Activated naive CD8-positive, alpha-beta T cell treated with anti-CD3 and anti-CD28 coated beads, Interleukin-2, amount 50 U/mL, for 24 hours (primary cell): ENCODE measurements at regions not wholly inside any gene's neighbourhood (a gene's known extent, or its start where the extent isn't known, plus 50 kb on each side); places are given as distances from the start of the nearest gene placed in this dataset.

Source experiments
- ATAC-seq: fragments of 150-1000 bp; cut with Tn5 transposase; one replicate; pipeline ENCODE4 v1.10.0; 2021
- DNase-seq: peaks from one replicate; pipeline ENCODE4 v3.0.0; 2021
- H3K27ac Mint-ChIP-seq: one replicate; pipeline ENCODE4 v1.8.0; 2021; ENCODE audit warnings: mild to moderate bottlenecking, mixed read lengths
- H3K27me3 Mint-ChIP-seq: one replicate; pipeline ENCODE4 v1.8.0; 2021; ENCODE audit warnings: mixed read lengths
- H3K36me3 Mint-ChIP-seq: one replicate; pipeline ENCODE4 v1.8.0; 2021; ENCODE audit warnings: low read depth, mixed read lengths
- H3K4me1 Mint-ChIP-seq: one replicate; pipeline ENCODE4 v1.8.0; 2021; ENCODE audit warnings: mixed read lengths
- H3K4me3 Mint-ChIP-seq: one replicate; pipeline ENCODE4 v1.8.0; 2021; ENCODE audit warnings: mild to moderate bottlenecking, moderate library complexity, mixed read lengths
- H3K9me3 Mint-ChIP-seq: one replicate; pipeline ENCODE4 v1.8.0; 2021; ENCODE audit warnings: mixed read lengths

DNA sequence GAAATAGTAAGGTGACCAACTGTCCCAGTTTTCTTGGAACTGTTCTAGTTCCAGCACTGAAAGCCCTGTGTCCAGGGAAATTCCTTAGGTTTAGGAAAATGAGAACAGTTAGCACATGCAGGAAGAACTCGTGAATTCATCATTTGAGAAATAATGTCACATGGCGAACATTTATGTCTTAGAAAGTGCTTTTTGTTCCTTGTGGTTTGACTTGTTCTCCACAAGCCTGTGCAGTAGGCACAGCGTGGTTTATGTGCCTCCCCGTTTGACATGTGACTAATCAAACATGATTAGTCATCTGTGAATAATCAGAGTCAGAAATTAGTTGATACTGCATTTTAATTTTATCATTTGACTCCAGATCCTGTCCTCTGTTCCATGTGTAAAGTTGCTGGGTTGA is 556.0 kb upstream of the CPEB2 start:
- no peak for DNase-seq
- H3K9me3 Mint-ChIP-seq = peaks cover 11% of the 10 kb centered on the region
- peaks cover 2% of the 10 kb centered on the region for H3K4me1 Mint-ChIP-seq
- H3K4me3 Mint-ChIP-seq = no peak overlapping the region
- H3K27me3 Mint-ChIP-seq = no peaks in the 10 kb centered on the region
- no peaks in the 10 kb centered on the region for H3K36me3 Mint-ChIP-seq
- peak; percentile 40 for ATAC-seq
- H3K27ac Mint-ChIP-seq = no peak overlapping the region

DNA sequence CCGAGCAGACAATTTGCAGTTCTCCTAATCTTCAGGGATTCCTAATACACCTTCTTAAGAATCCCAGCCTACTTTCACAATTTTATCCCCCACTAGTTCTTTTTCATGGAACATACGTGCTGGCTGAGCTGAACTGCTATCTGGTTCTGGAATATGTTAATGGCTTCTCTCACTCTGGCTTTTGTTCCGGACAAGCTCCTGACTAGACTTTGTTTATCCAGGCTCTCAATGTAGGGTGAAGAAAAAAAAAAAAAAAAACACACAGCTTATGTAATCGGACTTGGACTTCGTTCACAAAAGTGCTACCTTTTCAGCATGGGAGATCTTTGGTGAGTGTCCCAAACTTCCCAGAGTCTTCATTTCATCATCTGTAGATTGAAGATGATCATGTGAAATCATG is 555.4 kb upstream of the CPEB2 start:
- ATAC-seq (no peak), DNase-seq (no peak)
- peaks cover 11% of the 10 kb centered on the region for H3K9me3 Mint-ChIP-seq
- no peaks in the 10 kb centered on the region for H3K27me3 Mint-ChIP-seq
- H3K27ac Mint-ChIP-seq = no peak overlapping the region
- no peak overlapping the region for H3K4me3 Mint-ChIP-seq
- peaks cover 2% of the 10 kb centered on the region for H3K4me1 Mint-ChIP-seq
- no peaks in the 10 kb centered on the region for H3K36me3 Mint-ChIP-seq

GRCh38 chr4:14449308-14449707 is 553.0 kb upstream of the CPEB2 start:
- H3K27me3 Mint-ChIP-seq = no peaks in the 10 kb centered on the region
- H3K4me3 Mint-ChIP-seq = no peak overlapping the region
- H3K9me3 Mint-ChIP-seq = peaks cover 11% of the 10 kb centered on the region
- no peak overlapping the region for H3K27ac Mint-ChIP-seq
- DNase-seq (no peak), ATAC-seq (no peak)
- peaks cover 2% of the 10 kb centered on the region for H3K4me1 Mint-ChIP-seq
- no peaks in the 10 kb centered on the region for H3K36me3 Mint-ChIP-seq

DNA sequence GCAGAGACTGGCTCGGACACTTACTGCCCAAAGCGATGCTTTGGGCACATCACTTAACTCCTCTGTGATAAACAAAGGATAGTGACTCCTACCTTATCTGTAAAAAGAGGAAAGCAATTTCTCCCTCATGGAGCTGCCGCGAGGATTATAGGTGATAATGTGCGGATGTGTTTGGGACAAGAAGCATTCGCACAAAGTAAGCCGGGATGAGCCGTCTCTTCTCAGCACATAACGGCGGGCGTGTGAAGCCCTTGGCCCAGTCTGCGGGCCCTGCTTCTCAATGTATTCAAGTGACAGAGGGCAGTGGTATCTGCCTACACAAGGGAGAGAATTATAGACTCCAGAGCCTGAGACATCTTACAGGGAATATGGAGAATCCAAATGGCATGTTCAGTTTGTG is 550.3 kb upstream of the CPEB2 start:
- H3K27me3 Mint-ChIP-seq = peaks cover 2% of the 10 kb centered on the region
- H3K4me1 Mint-ChIP-seq = no peaks in the 10 kb centered on the region
- H3K9me3 Mint-ChIP-seq = no peaks in the 10 kb centered on the region
- ATAC-seq = no peak
- no peak overlapping the region for H3K4me3 Mint-ChIP-seq
- H3K27ac Mint-ChIP-seq = no peak overlapping the region
- no peaks in the 10 kb centered on the region for H3K36me3 Mint-ChIP-seq
- no peak for DNase-seq

DNA sequence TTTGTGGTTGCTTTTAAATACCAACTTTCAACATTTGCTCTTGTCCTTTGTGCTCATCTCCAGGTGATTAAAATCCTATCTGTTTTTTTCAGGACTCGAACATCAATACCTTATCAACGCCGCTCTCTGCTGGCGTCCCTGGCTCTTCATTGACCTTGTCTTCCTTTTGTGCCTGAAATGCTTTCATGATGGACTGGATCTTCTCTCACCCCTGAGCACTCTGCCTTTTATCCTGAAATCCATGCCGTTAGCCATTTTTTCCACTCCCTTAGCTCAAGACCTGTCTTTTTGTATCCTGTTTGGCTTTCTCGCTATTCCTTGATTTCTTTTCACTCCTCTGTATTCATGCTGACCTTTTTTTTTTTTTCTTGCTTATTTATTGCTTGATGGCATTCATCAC is 549.5 kb upstream of the CPEB2 start:
- no peaks in the 10 kb centered on the region for H3K36me3 Mint-ChIP-seq
- H3K9me3 Mint-ChIP-seq = no peaks in the 10 kb centered on the region
- no peak overlapping the region for H3K27ac Mint-ChIP-seq
- peaks cover 2% of the 10 kb centered on the region for H3K27me3 Mint-ChIP-seq
- DNase-seq = no peak
- no peak overlapping the region for H3K4me3 Mint-ChIP-seq
- no peak for ATAC-seq
- H3K4me1 Mint-ChIP-seq = no peaks in the 10 kb centered on the region

- no peak for ATAC-seq
- H3K4me1 Mint-ChIP-seq = no peaks in the 10 kb centered on the region
- H3K36me3 Mint-ChIP-seq = no peaks in the 10 kb centered on the region
- no peaks in the 10 kb centered on the region for H3K9me3 Mint-ChIP-seq
- no peak overlapping the region for H3K4me3 Mint-ChIP-seq
- DNase-seq = no peak
- peaks cover 5% of the 10 kb centered on the region for H3K27me3 Mint-ChIP-seq
- H3K27ac Mint-ChIP-seq = no peak overlapping the region
These were observed 543.8 kb upstream of the CPEB2 start for GRCh38 chr4:14458463-14458862.

DNA sequence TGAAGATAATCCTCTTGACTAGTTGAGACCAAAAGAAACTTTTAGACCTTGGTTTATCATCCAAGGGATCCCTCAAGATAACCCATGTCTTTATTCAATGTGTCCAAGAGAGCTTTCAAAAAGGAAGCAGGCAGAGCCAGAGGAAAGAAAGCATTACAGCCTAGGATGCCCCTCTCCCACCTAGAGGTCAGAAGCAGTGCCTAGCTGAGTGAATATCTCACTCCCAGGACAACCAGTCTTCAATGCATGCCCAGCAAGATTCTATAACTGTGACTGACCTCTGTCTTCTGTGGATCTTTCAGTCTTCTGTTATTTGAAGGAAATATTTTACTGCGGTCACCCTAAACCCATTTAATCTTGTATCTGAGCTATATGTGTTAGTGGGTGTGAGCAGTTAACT is 537.2 kb upstream of the CPEB2 start:
- Mint-ChIP-seq H3K36me3 (no peaks in the 10 kb centered on the region), H3K4me3 (no peak overlapping the region), H3K4me1 (no peaks in the 10 kb centered on the region), H3K27me3 (peaks cover 8% of the 10 kb centered on the region), H3K9me3 (no peaks in the 10 kb centered on the region), H3K27ac (no peak overlapping the region)
- ATAC-seq (no peak), DNase-seq (no peak)

GRCh38 chr4:14465507-14465906 is 536.8 kb upstream of the CPEB2 start:
- DNase-seq = no peak
- H3K4me3 Mint-ChIP-seq = no peak overlapping the region
- ATAC-seq = no peak
- H3K36me3 Mint-ChIP-seq = no peaks in the 10 kb centered on the region
- H3K27me3 Mint-ChIP-seq = peaks cover 8% of the 10 kb centered on the region
- H3K4me1 Mint-ChIP-seq = no peaks in the 10 kb centered on the region
- no peak overlapping the region for H3K27ac Mint-ChIP-seq
- H3K9me3 Mint-ChIP-seq = no peaks in the 10 kb centered on the region

DNA sequence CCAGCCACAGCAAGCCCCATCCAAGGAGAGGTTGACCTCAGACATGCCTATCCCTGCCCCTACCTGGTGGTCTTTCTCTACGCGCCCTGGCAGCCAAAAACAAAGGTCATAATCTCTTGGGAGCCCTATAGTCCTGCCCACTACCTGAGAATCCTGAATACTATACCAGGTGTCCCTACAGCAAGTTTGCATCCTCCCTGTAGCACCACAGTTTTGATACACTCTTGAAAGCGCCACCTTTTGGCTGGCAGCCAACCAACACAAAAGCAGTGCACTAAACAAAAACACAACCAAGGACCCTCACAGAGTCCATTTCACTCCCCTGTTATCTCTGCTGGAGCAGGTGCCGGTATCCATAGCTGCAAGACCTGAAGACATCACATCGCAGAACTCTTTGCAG is 523.8 kb upstream of the CPEB2 start:
- H3K27ac Mint-ChIP-seq = no peak overlapping the region
- H3K36me3 Mint-ChIP-seq = peaks cover 2% of the 10 kb centered on the region
- DNase-seq = no peak
- no peak overlapping the region for H3K4me3 Mint-ChIP-seq
- no peaks in the 10 kb centered on the region for H3K4me1 Mint-ChIP-seq
- peaks cover 6% of the 10 kb centered on the region for H3K27me3 Mint-ChIP-seq
- ATAC-seq = no peak
- no peaks in the 10 kb centered on the region for H3K9me3 Mint-ChIP-seq

- DNase-seq (no peak), ATAC-seq (no peak)
- H3K4me3 Mint-ChIP-seq = no peak overlapping the region
- no peaks in the 10 kb centered on the region for H3K9me3 Mint-ChIP-seq
- H3K4me1 Mint-ChIP-seq = no peaks in the 10 kb centered on the region
- no peak overlapping the region for H3K27ac Mint-ChIP-seq
- H3K36me3 Mint-ChIP-seq = no peaks in the 10 kb centered on the region
- peaks cover 2% of the 10 kb centered on the region for H3K27me3 Mint-ChIP-seq
These were observed 505.9 kb upstream of the CPEB2 start for GRCh38 chr4:14496408-14496807.

- H3K4me1 Mint-ChIP-seq = no peaks in the 10 kb centered on the region
- no peak for DNase-seq
- H3K27ac Mint-ChIP-seq = no peak overlapping the region
- no peak for ATAC-seq
- H3K27me3 Mint-ChIP-seq = peaks cover 2% of the 10 kb centered on the region
- no peak overlapping the region for H3K4me3 Mint-ChIP-seq
- no peaks in the 10 kb centered on the region for H3K36me3 Mint-ChIP-seq
- no peaks in the 10 kb centered on the region for H3K9me3 Mint-ChIP-seq
These were observed 505.3 kb upstream of the CPEB2 start for GRCh38 chr4:14496969-14497368.

DNA sequence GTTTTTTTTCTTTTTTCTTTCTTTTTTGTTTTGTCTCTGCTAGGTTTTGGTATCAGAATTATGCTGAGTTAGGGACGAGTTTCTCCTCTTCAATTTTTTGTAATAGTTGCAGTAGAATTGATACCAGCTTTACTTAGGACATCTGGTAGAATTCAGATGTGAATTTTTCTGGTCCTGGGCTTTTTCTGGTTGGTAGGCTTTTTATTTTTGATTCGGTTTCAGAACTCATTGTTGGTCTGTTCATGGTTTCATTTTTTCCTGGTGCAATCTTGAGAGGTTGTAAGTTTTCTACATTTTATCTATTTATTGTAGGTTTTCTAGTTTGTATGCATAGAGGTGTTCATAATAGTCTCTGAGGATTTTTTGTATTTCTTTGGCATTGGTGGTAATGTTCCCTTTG is 498.1 kb upstream of the CPEB2 start:
- Mint-ChIP-seq H3K9me3 (no peaks in the 10 kb centered on the region), H3K4me3 (no peak overlapping the region), H3K27ac (no peak overlapping the region), H3K36me3 (no peaks in the 10 kb centered on the region), H3K27me3 (no peaks in the 10 kb centered on the region), H3K4me1 (no peaks in the 10 kb centered on the region)
- ATAC-seq (no peak), DNase-seq (no peak)

DNA sequence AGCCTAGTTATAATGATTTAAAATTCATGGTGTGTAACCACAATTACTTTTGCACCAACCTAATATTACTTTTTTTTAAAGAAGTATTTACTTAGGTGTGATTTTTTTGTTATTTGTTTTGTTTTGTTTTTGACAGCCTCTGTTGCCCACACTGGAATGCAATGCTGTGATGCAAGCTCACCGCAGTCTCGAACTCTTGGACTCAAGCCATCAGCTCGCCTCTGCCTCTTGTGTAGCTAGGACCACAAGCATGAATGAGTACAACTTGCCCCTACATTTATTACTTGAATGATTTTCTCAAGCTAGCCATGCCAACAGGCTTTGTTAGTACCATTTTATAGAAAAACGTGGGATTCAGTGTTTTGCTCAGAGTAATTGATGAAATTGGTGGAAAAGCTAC is 488.8 kb upstream of the CPEB2 start:
- H3K36me3 Mint-ChIP-seq = no peaks in the 10 kb centered on the region
- H3K27ac Mint-ChIP-seq = no peak overlapping the region
- DNase-seq (no peak), ATAC-seq (no peak)
- no peaks in the 10 kb centered on the region for H3K4me1 Mint-ChIP-seq
- H3K27me3 Mint-ChIP-seq = no peaks in the 10 kb centered on the region
- H3K9me3 Mint-ChIP-seq = no peaks in the 10 kb centered on the region
- no peak overlapping the region for H3K4me3 Mint-ChIP-seq

GRCh38 chr4:14515556-14515955 is 486.7 kb upstream of the CPEB2 start:
- DNase-seq (no peak), ATAC-seq (no peak)
- no peaks in the 10 kb centered on the region for H3K9me3 Mint-ChIP-seq
- no peaks in the 10 kb centered on the region for H3K4me1 Mint-ChIP-seq
- no peak overlapping the region for H3K27ac Mint-ChIP-seq
- no peak overlapping the region for H3K4me3 Mint-ChIP-seq
- H3K27me3 Mint-ChIP-seq = no peaks in the 10 kb centered on the region
- H3K36me3 Mint-ChIP-seq = no peaks in the 10 kb centered on the region

GRCh38 chr4:14518136-14518535 is 484.1 kb upstream of the CPEB2 start:
- no peak for DNase-seq
- Mint-ChIP-seq H3K27me3 (no peaks in the 10 kb centered on the region), H3K9me3 (no peaks in the 10 kb centered on the region)

GRCh38 chr4:14520171-14520570 is 482.1 kb upstream of the CPEB2 start:
- DNase-seq (no peak), ATAC-seq (no peak)
- Mint-ChIP-seq H3K27me3 (no peaks in the 10 kb centered on the region), H3K36me3 (no peaks in the 10 kb centered on the region), H3K9me3 (no peaks in the 10 kb centered on the region), H3K27ac (no peak overlapping the region), H3K4me3 (no peak overlapping the region), H3K4me1 (no peaks in the 10 kb centered on the region)

More at GRCh38 chr4:14518136-14518535, 484.1 kb upstream of the CPEB2 start:
- H3K36me3 Mint-ChIP-seq = no peaks in the 10 kb centered on the region
- no peaks in the 10 kb centered on the region for H3K4me1 Mint-ChIP-seq
- no peak overlapping the region for H3K27ac Mint-ChIP-seq
- H3K4me3 Mint-ChIP-seq = no peak overlapping the region
- no peak for ATAC-seq
